ENCODE measurements at regions not wholly inside any gene's neighbourhood (a gene's known extent, or its start where the extent isn't known, plus 50 kb on each side); places are given as distances from the start of the nearest gene placed in this dataset.

DNA sequence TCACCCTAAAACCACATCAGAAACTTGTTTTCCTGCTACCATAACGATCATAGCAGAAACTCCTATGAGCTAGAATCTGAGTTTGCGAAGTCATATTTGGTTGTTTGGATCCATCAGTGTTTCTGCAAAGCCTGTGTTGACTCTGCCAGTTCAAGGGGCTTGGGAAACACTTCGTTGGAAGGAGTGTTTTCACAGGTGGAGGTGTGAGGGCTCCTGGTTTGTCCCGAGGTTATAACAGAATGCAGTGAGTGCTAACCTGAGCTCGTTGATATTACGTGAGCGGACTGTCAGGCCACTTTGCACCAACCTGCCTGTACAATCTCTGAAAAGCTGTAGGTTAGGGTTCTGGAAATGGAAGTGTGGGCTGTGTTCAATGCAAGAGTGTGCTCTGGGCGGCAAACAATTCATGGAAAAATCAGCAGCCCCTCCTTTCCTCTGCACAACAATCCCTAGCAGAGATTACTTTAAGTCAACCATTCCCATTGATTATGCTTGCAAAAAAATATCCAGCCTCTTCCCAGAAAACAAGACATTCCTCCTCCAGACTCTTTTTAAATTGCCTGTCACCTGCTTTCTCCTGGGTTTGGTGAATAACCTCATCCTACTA lies 622.0 kb downstream of the TYW1 start:
- no peak overlapping the region for H3K56ac ChIP-seq (replicated peaks; ENCODE audit: insufficient read length, low read depth, low read length)
- no peak overlapping the region for H3K4me2 ChIP-seq (ENCODE audit: insufficient read depth in 1 of 2, low read depth in 2 of 2, low read length in 2 of 2)
- DNase-seq (ENCODE audit: low read depth in 1 of 2, low spot score in 2 of 2) = no peak
- H3K9me3 ChIP-seq (ENCODE audit: insufficient read depth in 2 of 2, low read depth in 1 of 2, low read length in 1 of 2) = no peaks in the 10 kb centered on the region
- no peak overlapping the region for H2BK5ac ChIP-seq (ENCODE audit: low read depth, low read length)
- 86% methylated on average over 8 of the region's 8 CpGs; no CpG with 5 or more reads in 1 of the 2 experiments for WGBS, 2 experiments (ENCODE audit: extremely low coverage in 1 of 2, insufficient coverage in 1 of 2, insufficient read length in 1 of 2, insufficient replicate concordance in 2 of 2, low coverage in 1 of 2, low lambda C conversion rate in 2 of 2, missing lambda C conversion rate in 1 of 2)
- H2BK120ac ChIP-seq (replicated peaks; ENCODE audit: low read depth, low read length) = no peak overlapping the region
- no peak overlapping the region for H3K4me3 ChIP-seq (ENCODE audit: extremely low read depth in 1 of 4, insufficient read depth in 2 of 4, low read depth in 3 of 4, low read length in 4 of 4)
- TF ChIP-seq HDAC6 (IDR thresholded peaks at IDR 0.05; ENCODE audit: low read depth, low read length) (no peak), TEAD4 (IDR thresholded peaks at IDR 0.05; ENCODE audit: low read depth, low read length) (no peak)
- H3K9ac ChIP-seq (replicated peaks in 1 of 4; ENCODE audit: extremely low read depth in 1 of 4, low read depth in 3 of 4, low read length in 3 of 4) = no peak overlapping the region
- POLR2A ChIA-PET (ENCODE audit: partially characterized antibody) = no interaction called here
- peak overlapping the region; percentile 68; the same call in 1 of the 2 replicates for H2AFZ ChIP-seq (ENCODE audit: low read length)
- H4K20me1 ChIP-seq (replicated peaks in 1 of 2; ENCODE audit: control insufficient read depth in 1 of 2, insufficient read depth in 2 of 2, low read length in 2 of 2) = no peaks in the 10 kb centered on the region
- H3K27me3 ChIP-seq (replicated peaks in 1 of 4; ENCODE audit: control insufficient read depth in 3 of 4, extremely low read depth in 1 of 4, insufficient read depth in 3 of 4, low read length in 3 of 4) = no peaks in the 10 kb centered on the region; a peak in 1 of 7 replicates
- no peaks in the 10 kb centered on the region for H3K36me3 ChIP-seq (ENCODE audit: control insufficient read depth in 2 of 4, insufficient read depth in 4 of 4, low read length in 3 of 4)
- no peaks in the 10 kb centered on the region for H3K23me2 ChIP-seq (ENCODE audit: low read depth, low read length)
- no peak overlapping the region for H4K91ac ChIP-seq (replicated peaks; ENCODE audit: insufficient read length, low read length)
- H3K23ac ChIP-seq (ENCODE audit: insufficient read length) = no peak overlapping the region
- H2BK20ac ChIP-seq (ENCODE audit: low read length) = no peak overlapping the region
- peaks cover 0 to 7% (median 4%) of the 10 kb centered on the region in 4 experiments; a peak in 4 of 7 replicates for H3K4me1 ChIP-seq (replicated peaks in 1 of 4; ENCODE audit: control insufficient read depth in 3 of 4, insufficient read depth in 4 of 4, low read length in 3 of 4)
- H3K27ac ChIP-seq (ENCODE audit: low read depth, low read length) = no peak overlapping the region
- H4K8ac ChIP-seq (ENCODE audit: extremely low read depth, insufficient read depth, low read length) = no peak overlapping the region
- no peak overlapping the region for H2BK12ac ChIP-seq (ENCODE audit: low read depth, low read length)
- H2AK5ac ChIP-seq (ENCODE audit: low read depth, low read length) = no peak overlapping the region
- no peak overlapping the region for H3K4ac ChIP-seq (replicated peaks; ENCODE audit: insufficient read length, low read depth, low read length)
- no peak for FAIRE-seq
- no peak overlapping the region for H3K14ac ChIP-seq (ENCODE audit: insufficient read length)
- H3K79me2 ChIP-seq (ENCODE audit: control insufficient read depth in 1 of 2, insufficient read depth in 2 of 2, low read length in 2 of 2) = no peaks in the 10 kb centered on the region
- 0 out of 2 replicates have a peak overlapping the region, but pooled peaks have one; percentile 4 for H3K18ac ChIP-seq (ENCODE audit: extremely low read depth, low read length)
- no peaks in the 10 kb centered on the region for H3K79me1 ChIP-seq (ENCODE audit: low read depth, low read length)
- H2BK15ac ChIP-seq (ENCODE audit: low read length) = no peak overlapping the region
- H4K5ac ChIP-seq (ENCODE audit: insufficient read length, low read depth, low read length) = no peak overlapping the region
- CTCF ChIA-PET (ENCODE audit: partially characterized antibody) = interaction anchor here (0.6 to 1.8 kb wide), 9 partner anchors 9 to 247 kb away, joined by 3 to 8 read pairs (median 4); no protein-coding TSS in a partner anchor

All from H1 (cell line).